Activated naive CD4-positive, alpha-beta T cell treated with Interleukin-2 at 50 U/mL for 16 hours (primary cell): ENCODE measurements at regions not wholly inside any gene's neighbourhood (a gene's known extent, or its start where the extent isn't known, plus 50 kb on each side); places are given as distances from the start of the nearest gene placed in this dataset.
"Not testable (repeated sequence)": the region's sequence is repeated elsewhere in the genome, so short reads cannot be mapped to it uniquely, and the experiment has no call there.

ENCODE experiments used
- DNase-seq: peaks from one replicate; pipeline ENCODE4 v3.0.0-alpha.2; 2020

GRCh38 chr6:133758815-133759335, 130.0 kb upstream of the TCF21 start:
- no peak for DNase-seq

DNA sequence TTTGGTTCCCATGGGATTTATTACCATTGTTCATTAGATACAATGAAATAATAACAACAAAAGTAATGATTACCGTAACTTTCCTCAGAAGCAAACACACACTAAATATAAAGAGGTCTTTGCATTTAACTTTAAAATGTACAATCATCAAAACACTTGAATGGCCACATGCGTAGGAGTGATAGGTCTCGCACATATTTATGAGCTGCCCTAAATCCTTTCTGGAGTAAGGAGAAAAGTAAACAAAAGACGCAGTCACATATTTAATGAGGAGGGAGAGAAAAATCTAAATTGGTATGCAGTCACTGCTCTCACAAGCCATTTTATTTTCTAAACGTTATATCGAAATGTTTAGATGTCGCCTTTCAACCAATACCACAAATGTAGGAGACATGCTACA, 129.4 kb upstream of the TCF21 start:
- DNase-seq: no peak

- DNase-seq: no peak
Measured at GRCh38 chr6:133761706-133762105, 127.2 kb upstream of the TCF21 start.

GRCh38 chr6:133764008-133764753, 124.7 kb upstream of the TCF21 start:
- DNase-seq: no peak

GRCh38 chr6:133764754-133765208, 124.1 kb upstream of the TCF21 start:
- no peak for DNase-seq

- DNase-seq: no peak
Measured at GRCh38 chr6:133767357-133767970, 121.4 kb upstream of the TCF21 start.

DNA sequence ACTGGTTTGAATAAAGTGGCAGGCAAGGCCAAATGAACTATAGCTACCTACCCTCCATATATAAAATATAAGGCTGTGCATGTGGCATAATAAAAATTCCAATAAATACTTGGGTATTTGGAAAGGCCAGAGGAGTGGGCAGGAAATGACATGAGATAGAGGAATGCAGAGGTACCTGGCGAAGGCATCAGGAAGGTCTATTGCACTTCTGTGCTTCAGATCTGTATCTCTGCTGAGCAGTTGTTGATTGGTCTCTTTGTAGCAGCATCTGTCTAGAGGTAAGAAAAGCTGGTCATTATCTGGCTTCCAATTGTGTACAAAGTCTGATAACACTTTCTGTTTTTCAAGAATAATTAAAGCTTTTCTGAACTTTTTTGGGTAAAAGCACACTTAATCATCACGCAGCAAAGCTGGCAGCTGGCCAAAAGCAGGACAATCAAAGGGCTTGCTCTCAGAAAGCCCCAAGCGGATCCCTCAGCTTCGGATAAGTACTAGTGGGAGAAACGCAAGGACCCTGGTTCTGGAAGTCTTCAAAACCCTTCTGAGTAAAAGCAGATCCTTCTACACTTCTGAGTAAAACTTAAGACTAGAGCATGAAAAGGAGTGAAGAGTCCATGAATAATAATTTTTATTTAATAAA, 120.1 kb upstream of the TCF21 start:
- DNase-seq: no peak

- no peak for DNase-seq
Measured at GRCh38 chr6:133769463-133769862, 119.5 kb upstream of the TCF21 start.

DNA sequence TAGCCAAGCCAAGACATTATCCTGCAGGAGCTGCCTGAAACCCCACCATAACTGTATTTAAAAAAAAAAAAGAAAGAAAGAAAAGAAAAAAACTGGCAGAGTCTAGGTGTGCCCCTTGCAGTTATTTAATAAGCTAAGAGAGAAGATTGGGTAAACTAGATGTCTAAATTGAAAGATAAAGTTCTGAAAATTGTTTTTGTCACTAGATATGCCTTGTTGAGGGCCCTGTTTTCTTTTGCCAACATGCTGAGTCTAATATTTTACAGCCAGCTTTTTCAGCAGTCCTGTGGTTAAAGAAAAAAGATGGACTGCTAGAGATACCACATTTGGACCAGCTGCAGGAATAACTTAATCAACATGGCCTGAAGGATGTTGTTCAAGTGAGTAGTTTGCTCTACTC, 116.3 kb upstream of the TCF21 start:
- no peak for DNase-seq

GRCh38 chr6:133773776-133774175, 115.1 kb upstream of the TCF21 start:
- DNase-seq: no peak

GRCh38 chr6:133774356-133774755, 114.6 kb upstream of the TCF21 start:
- no peak for DNase-seq

DNA sequence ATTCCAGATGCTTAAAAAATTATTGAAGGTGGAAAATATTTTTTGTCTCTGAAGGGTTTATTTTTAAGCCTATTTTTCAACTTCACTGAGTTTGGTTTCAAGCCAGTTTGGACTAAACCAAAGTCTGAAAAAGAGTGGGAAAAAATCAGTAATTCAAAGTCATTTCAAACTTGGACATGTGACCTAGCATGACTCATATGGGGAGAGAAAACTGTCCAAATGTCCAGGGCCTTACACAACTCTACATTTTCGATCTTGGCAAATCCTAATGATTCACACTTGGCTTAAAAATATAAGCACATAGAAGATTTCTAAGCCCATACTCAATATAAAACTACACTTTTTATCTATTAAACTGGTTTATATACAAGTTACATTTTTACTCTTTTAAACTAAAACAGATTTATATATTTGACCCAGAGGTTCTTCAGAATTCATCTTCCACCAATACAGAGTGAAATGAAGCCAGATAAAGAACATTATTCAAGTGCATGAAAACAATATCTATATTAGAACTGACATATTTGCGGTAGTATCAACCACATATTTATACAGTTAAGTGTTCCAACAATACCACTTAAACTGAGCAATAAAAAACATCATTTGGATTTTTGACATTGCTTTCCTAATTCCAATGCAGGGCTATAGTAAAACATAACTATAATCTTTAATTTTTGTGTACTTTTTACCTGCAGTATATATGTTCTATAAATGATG, 110.3 kb upstream of the TCF21 start:
- no peak for DNase-seq

DNA sequence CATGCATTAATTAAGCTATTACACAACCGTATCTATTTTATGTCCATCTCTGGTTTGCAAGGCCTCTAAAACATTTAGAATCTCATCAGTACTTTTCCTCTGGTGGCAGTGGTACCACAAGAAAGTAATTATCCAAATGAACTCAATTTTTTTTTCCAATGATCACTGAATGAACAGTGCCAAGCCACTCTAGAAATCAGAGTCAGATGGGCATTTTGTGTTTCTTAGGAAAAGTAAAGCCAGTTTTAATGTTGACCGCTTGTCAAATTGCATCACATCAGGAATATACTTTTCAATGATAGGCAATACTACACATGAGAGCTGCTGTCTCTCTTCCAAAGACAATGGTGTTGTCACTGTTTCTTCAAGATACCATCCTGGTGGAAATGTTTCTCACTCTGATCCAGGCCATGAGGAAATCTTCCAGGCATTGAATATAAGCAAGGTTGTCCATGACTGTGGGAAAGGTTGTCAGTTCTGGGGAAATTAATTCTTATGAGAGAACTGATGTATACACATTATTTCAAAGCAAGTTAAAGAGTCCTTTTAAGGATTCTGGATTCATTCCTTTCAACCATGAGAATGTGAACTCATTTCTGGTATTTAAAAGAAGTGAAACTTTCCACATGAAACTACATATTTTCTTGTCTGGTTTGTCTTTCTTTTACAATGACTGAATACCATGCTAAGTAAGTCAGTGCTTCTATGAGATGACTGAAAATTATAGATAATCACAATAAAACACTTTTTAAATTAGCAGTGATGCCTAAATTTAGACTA, 108.8 kb upstream of the TCF21 start:
- no peak for DNase-seq

GRCh38 chr6:133786016-133786415, 102.9 kb upstream of the TCF21 start:
- no peak for DNase-seq

DNA sequence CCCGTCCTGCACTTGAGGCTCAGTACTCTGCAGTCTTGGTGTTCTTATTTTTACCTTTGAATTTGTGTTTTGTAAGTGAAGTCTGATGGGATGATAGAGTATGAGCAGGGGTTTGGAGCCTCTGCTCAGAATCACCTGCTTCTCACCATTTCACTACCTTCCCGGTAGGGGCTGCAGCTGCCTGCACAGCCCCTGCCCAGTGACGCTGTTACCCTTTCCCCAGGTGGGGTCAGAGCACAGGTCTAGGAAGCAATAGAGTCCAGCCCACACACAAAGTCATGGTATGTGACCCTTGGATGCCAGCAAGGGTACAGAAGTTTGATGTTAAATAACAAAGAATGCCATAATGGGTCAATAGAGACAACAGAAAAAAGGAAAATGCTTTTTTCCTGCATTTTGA, 101.8 kb upstream of the TCF21 start:
- no peak for DNase-seq

- DNase-seq: no peak
Measured at GRCh38 chr6:133787859-133788505, 100.9 kb upstream of the TCF21 start.

DNA sequence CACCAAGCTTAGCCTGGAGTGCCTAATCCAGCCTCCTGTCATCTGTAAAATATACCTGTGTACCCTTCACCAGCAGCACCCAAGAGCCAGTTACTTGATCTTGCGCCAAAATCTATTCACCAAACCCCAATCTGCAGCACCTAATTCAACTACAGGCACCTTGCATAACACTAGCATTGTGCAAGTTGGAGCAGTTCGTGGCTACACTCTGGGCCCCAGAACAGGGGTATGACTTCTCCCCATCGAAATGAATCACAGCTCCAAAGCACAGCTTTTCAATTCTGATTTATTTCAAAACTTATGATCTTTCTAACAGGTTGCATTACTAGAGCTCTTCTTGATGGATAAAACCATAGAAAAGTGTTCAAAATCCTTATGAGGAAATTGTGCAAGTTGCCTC, 100.4 kb upstream of the TCF21 start:
- no peak for DNase-seq

DNA sequence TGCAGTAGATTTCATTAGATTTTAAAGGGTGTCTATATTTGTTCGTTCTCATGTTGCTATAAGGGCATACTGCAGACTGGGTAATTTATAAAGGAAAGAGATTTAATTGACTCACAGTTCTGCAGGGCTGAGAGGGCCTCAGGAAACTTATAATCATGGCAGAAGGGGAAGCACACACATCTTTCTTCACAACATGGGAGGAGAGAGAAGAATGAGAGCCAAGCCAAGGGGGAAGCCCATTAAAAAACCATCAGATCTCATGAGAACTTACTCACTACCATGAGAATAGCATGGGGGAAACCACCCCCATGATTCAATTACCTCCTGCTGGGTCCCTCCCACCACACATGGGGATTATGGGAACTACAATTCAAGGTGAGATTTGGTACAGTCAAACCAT, 99.5 kb upstream of the TCF21 start:
- DNase-seq: not testable (repeated sequence)

- DNase-seq: not testable (repeated sequence)
Measured at GRCh38 chr6:133790756-133791155, 98.2 kb upstream of the TCF21 start.

- DNase-seq: not testable (repeated sequence)
Measured at GRCh38 chr6:133795051-133795450, 93.9 kb upstream of the TCF21 start.

- no peak for DNase-seq
Measured at GRCh38 chr6:133796235-133796634, 92.7 kb upstream of the TCF21 start.

- no peak for DNase-seq
Measured at GRCh38 chr6:133799043-133799442, 89.9 kb upstream of the TCF21 start.
